VCaP (cell line): ENCODE measurements at regions not wholly inside any gene's neighbourhood (a gene's known extent, or its start where the extent isn't known, plus 50 kb on each side); places are given as distances from the start of the nearest gene placed in this dataset.
"Not testable (repeated sequence)": the region's sequence is repeated elsewhere in the genome, so short reads cannot be mapped to it uniquely, and the experiment has no call there.

Experiments used
- H3K27ac ChIP-seq: fragments of 450-650 bp; 2 replicates; pipeline ENCODE4 v1.5.1; 2017
- TF ChIP-seq, protein P1 (sequence below): fragments of 450-650 bp; conservative IDR thresholded peaks from 2 replicates; pipeline ENCODE4 v1.5.1; 2017; ENCODE audit warnings: mild to moderate bottlenecking, moderate library complexity

DNA sequence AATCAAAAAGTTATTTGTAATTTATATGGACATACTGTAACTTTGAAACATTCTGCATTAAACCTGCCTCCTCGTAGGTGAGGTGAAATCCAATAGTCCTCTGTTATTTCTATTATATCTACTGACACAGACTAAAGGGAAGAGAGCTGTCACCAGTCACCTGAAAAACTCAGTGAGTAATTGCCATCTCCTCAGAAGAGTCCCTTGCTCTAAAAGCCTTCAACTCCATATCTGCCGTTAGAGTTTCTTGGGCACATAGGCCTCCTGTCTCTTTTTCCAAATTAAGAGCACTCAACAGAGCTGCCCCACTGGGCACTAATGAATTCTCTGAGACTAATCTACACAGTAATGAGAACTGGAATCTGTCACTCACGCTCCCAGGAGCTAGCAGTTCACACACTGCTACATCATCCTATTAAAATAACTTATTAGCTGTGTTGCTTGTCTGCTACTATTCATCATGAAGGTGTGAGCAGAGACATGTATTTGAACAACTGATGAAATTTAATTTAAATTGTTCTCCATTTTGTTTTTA lies 67.3 kb upstream of the VCAN start:
- no peak overlapping the region for H3K27ac ChIP-seq
- TF ChIP-seq, protein P1, sequence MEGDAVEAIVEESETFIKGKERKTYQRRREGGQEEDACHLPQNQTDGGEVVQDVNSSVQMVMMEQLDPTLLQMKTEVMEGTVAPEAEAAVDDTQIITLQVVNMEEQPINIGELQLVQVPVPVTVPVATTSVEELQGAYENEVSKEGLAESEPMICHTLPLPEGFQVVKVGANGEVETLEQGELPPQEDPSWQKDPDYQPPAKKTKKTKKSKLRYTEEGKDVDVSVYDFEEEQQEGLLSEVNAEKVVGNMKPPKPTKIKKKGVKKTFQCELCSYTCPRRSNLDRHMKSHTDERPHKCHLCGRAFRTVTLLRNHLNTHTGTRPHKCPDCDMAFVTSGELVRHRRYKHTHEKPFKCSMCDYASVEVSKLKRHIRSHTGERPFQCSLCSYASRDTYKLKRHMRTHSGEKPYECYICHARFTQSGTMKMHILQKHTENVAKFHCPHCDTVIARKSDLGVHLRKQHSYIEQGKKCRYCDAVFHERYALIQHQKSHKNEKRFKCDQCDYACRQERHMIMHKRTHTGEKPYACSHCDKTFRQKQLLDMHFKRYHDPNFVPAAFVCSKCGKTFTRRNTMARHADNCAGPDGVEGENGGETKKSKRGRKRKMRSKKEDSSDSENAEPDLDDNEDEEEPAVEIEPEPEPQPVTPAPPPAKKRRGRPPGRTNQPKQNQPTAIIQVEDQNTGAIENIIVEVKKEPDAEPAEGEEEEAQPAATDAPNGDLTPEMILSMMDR, result no peak

DNA sequence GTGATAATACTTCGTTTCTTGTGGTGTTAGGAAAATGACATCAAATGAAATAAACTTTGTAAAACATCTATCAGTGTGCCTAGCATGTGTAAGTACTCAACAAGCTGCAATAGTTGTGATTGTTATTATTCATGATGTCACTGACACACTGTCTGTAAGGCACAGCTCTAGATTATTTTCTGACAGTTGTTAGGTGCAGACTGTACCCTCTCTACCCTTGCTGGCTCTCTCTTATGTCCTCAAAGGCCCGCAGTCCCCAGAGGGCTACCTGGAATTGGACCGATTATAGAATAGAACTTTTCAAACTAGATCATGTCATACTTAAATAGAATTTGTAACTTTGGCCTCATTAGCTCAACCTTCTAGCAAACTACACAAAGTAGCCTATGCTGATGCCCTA lies 65.9 kb upstream of the VCAN start:
- H3K27ac ChIP-seq, result no peak overlapping the region
- TF ChIP-seq, protein P1, result no peak

- H3K27ac ChIP-seq, result no peak overlapping the region
- TF ChIP-seq, protein P1, result no peak
These were observed 64.6 kb upstream of the VCAN start for GRCh38 chr5:83406906-83407305.

GRCh38 chr5:83407931-83408330 lies 63.6 kb upstream of the VCAN start:
- TF ChIP-seq, protein P1, result no peak
- no peak overlapping the region for H3K27ac ChIP-seq

- TF ChIP-seq, protein P1, result no peak
- H3K27ac ChIP-seq, result no peak overlapping the region
These were observed 62.8 kb upstream of the VCAN start for GRCh38 chr5:83408719-83409118.

DNA sequence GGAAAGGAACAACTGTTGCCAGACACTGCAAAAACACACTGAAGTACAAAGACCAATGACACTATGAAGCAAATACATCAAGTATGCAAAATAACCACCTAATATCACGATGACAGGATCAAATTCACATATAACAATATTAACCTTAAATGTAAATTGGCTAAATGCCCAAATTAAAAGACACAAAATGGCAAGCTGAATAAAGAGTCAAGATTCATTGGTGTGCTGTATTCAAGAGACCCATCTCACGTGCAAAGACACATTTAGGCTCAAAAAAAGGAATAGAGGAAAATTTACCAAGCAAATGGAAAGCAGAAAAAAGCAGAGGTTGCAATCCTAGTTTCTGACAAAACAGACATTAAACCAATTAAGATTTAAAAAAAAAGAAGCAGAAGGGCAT lies 61.8 kb upstream of the VCAN start:
- H3K27ac ChIP-seq, result not testable (repeated sequence)

DNA sequence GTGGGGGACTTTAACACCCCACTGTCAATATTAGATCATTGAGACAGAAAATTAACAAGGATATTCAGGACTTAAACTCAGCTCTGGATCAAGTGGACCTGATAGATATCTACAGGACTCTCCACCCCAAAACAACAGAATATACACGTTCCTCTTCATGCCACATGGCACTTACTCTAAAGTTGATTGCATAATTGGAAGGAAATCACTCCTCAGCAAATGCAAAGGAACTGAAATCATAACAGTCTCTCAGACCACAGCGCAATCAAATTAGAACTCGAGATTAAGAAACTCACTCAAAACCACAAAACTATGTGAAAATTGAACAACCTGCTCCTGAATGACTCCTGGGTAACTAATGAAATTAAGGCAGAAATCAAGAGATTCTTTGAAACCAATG lies 61.2 kb upstream of the VCAN start:
- H3K27ac ChIP-seq, result peak overlapping the region; percentile 38

GRCh38 chr5:83414601-83415000 lies 56.9 kb upstream of the VCAN start:
- TF ChIP-seq, protein P1, result no peak

GRCh38 chr5:83417884-83418283 lies 53.7 kb upstream of the VCAN start:
- TF ChIP-seq, protein P1, result no peak
- H3K27ac ChIP-seq, result no peak overlapping the region

More at GRCh38 chr5:83414601-83415000, 56.9 kb upstream of the VCAN start:
- no peak overlapping the region for H3K27ac ChIP-seq
